ENCODE measurements at regions not wholly inside any gene's neighbourhood (a gene's known extent, or its start where the extent isn't known, plus 50 kb on each side); places are given as distances from the start of the nearest gene placed in this dataset.
A peak's percentile ranks its signal among the peaks of the same experiment; 100 is the strongest.

DNA sequence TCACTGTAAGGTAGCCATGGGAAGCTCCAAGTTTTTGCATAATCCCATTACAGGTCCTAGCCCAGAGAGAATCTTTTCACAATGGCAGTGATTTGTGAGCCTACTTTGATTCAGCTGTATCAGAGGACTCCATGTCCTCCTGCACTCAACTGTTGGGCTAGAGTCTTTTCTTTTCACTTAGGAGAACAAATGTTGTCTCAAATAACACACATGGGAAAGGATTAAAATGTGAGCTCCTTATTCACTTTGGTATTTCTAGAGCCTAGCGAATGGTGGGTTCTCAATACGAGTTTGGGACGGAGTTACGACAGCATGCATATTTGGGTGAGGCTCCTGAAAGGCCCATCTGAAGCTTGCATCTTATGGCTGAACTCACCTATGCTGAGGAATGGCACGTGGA is 183.5 kb upstream of the STEAP4 start:
- TF ChIP-seq CTCF (conservative IDR thresholded peaks at IDR 0.05): no peak
- no peak overlapping the region for H3K27ac ChIP-seq

DNA sequence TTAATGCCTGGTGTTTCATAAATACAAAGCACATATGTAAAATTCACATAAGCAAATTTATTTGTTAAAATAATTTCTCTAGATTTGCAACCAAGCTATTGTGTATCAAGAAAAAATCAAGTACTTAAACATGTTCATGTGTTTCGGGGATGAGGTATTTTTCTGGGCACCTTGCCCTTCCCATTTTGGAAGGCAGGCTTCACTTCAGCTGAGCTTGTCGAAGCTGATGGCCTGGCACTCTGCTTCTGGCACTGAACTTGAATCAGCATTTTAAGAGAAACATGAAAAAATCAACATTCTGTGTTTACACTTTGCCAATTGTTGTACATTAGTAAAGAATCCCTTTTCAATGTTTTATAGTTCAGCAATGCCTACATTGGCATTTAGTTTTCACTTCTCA is 179.1 kb upstream of the STEAP4 start:
- H3K27ac ChIP-seq: no peak overlapping the region
- TF ChIP-seq CTCF (conservative IDR thresholded peaks at IDR 0.05): no peak

DNA sequence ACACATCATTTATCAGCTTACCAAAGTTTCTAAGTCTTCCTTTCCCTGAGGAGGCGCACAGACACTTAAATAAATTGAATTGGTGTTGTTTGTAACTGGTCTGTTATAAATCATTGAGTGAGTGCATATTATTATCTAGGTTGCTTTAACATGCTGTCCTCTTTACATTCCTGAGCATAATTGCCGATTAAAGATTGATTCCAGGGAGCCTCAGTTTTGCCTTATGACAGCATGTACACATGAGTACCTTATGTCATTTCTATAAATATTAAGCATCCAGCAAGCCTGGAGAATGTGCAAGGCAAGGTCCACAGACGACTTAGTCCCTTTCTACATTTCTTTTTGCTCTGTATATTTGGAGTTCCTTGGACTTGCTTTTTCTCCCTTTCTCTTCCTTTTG is 177.9 kb upstream of the STEAP4 start:
- no peak for TF ChIP-seq CTCF (conservative IDR thresholded peaks at IDR 0.05)
- H3K27ac ChIP-seq: no peak overlapping the region

DNA sequence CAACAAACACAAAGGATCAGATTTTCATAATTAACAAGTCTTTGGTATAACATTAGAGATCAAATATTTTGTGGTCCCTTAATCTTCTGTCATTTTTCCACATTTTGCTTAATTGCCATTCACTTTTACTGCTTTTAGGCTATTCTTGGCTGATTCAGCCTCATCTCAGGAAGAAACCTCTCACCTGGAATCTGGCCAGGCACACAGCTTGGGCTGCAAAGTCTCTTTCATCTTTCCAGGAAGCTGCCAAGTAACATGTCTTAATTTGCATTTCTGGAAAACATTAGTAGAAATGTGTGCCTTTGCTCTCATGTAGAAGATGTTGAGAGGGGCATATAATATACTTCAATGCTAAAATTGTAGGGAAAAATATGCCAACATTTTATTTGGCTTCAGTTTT is 174.2 kb upstream of the STEAP4 start:
- TF ChIP-seq CTCF (conservative IDR thresholded peaks at IDR 0.05): no peak
- H3K27ac ChIP-seq: no peak overlapping the region

DNA sequence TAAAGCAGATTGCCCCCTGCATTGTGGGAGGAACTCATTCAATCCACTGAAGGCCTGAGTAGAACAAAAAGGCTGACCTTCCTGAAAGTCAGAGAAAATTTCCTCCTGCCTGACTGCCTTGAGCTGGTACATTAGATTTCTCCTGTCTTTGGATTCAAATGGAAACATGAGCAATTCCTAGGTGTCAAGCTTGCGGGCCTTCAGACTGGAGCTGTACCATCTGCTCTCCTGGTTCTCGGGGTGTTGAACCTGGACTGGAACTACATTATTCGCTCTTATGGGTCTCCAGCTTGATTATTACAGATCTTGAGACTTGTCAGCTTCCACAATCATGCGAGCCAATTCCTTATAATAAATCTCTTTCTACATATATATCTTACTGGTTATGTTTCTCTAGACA is 173.6 kb upstream of the STEAP4 start:
- no peak for TF ChIP-seq CTCF (conservative IDR thresholded peaks at IDR 0.05)

DNA sequence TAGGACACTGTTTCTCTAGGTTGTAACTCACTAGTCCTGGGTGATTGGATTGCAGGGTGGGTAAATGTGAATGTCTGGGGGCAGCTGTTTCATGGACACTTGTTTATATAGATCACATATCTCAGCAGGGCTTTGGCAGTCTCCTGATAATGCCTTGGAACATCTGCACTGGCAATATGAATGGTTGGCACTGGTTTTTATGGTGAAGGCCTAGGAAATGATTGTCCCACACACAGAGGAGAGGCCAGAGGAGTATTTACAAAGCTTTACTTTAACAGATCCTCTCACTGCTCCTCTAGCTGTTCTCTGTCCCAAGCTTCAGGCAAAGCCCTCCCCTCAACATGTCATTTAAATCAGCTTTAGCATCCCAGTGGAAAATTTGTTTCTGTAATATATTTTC is 171.3 kb upstream of the STEAP4 start:
- peak overlapping the region; percentile 28; the same call in 1 of the 2 replicates for H3K27ac ChIP-seq
- TF ChIP-seq CTCF (conservative IDR thresholded peaks at IDR 0.05): no peak

More for the DNA sequence above, 173.6 kb upstream of the STEAP4 start:
- H3K27ac ChIP-seq: no peak overlapping the region

DNA sequence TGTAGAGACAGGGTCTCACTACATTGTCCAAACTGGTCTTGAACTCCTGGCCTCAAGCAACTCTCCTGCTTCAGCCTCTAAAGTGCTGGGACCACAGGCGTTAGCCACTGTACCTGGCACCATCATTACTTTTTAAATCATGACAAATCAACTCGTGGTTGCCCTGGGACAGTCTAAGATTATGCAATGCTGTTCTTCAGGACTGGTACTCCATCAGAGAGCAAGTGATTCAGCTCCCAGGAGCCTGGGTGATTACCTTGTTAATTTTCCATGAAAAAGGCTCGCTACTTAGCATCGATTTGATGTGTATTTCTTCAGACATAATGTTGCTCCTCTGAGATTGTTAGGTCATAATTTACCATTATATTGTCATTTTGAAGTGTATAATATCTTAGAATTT is 158.9 kb upstream of the STEAP4 start:
- no peak for TF ChIP-seq CTCF (conservative IDR thresholded peaks at IDR 0.05)
- no peak overlapping the region for H3K27ac ChIP-seq

- TF ChIP-seq CTCF (conservative IDR thresholded peaks at IDR 0.05): no peak
- H3K27ac ChIP-seq: no peak overlapping the region
These were observed 156.1 kb upstream of the STEAP4 start for GRCh38 chr7:88462799-88463198.
